ENCODE measurements at regions not wholly inside any gene's neighbourhood (a gene's known extent, or its start where the extent isn't known, plus 50 kb on each side); places are given as distances from the start of the nearest gene placed in this dataset.
"Not testable (repeated sequence)": the region's sequence is repeated elsewhere in the genome, so short reads cannot be mapped to it uniquely, and the experiment has no call there.

GRCh38 chr5:135173662-135174290, 139.7 kb upstream of the PITX1 start:
- Mint-ChIP-seq H3K36me3 (ENCODE audit: low read depth) (no peaks in the 10 kb centered on the region), H3K4me1 (ENCODE audit: low read depth) (no peaks in the 10 kb centered on the region), H3K27me3 (ENCODE audit: low read depth) (peaks cover 24% of the 10 kb centered on the region), H3K27ac (no peak overlapping the region), H3K9me3 (ENCODE audit: insufficient read depth) (no peaks in the 10 kb centered on the region), H3K4me3 (no peak overlapping the region)
- DNase-seq (no peak), ATAC-seq (no peak)
- CTCF ChIA-PET = no interaction called here
- POLR2A ChIA-PET = no interaction called here

- Mint-ChIP-seq H3K27me3 (ENCODE audit: low read depth) (peaks cover 28% of the 10 kb centered on the region), H3K4me1 (ENCODE audit: low read depth) (no peaks in the 10 kb centered on the region), H3K9me3 (ENCODE audit: insufficient read depth) (no peaks in the 10 kb centered on the region), H3K4me3 (no peak overlapping the region), H3K36me3 (ENCODE audit: low read depth) (no peaks in the 10 kb centered on the region), H3K27ac (no peak overlapping the region)
- POLR2A ChIA-PET = no interaction called here
- DNase-seq (no peak), ATAC-seq (no peak)
- CTCF ChIA-PET = no interaction called here
Measured at GRCh38 chr5:135172718-135173117, 138.7 kb upstream of the PITX1 start.

GRCh38 chr5:135171336-135171735, 137.3 kb upstream of the PITX1 start:
- no peaks in the 10 kb centered on the region for H3K36me3 Mint-ChIP-seq (ENCODE audit: low read depth)
- H3K27me3 Mint-ChIP-seq (ENCODE audit: low read depth) = peaks cover 34% of the 10 kb centered on the region
- CTCF ChIA-PET = no interaction called here
- H3K9me3 Mint-ChIP-seq (ENCODE audit: insufficient read depth) = no peaks in the 10 kb centered on the region
- no peak overlapping the region for H3K4me3 Mint-ChIP-seq
- no peak overlapping the region for H3K27ac Mint-ChIP-seq
- no peak for ATAC-seq
- DNase-seq = no peak
- POLR2A ChIA-PET = no interaction called here
- no peaks in the 10 kb centered on the region for H3K4me1 Mint-ChIP-seq (ENCODE audit: low read depth)

GRCh38 chr5:135170500-135170899, 136.5 kb upstream of the PITX1 start:
- ChIA-PET POLR2A (no interaction called here), CTCF (no interaction called here)
- no peaks in the 10 kb centered on the region for H3K9me3 Mint-ChIP-seq (ENCODE audit: insufficient read depth)
- no peaks in the 10 kb centered on the region for H3K4me1 Mint-ChIP-seq (ENCODE audit: low read depth)
- H3K27me3 Mint-ChIP-seq (ENCODE audit: low read depth) = peaks cover 34% of the 10 kb centered on the region
- ATAC-seq = no peak
- H3K36me3 Mint-ChIP-seq (ENCODE audit: low read depth) = no peaks in the 10 kb centered on the region
- H3K27ac Mint-ChIP-seq = no peak overlapping the region
- no peak overlapping the region for H3K4me3 Mint-ChIP-seq
- no peak for DNase-seq

GRCh38 chr5:135169753-135170152, 135.7 kb upstream of the PITX1 start:
- no peak for ATAC-seq
- H3K4me1 Mint-ChIP-seq (ENCODE audit: low read depth) = no peaks in the 10 kb centered on the region
- H3K9me3 Mint-ChIP-seq (ENCODE audit: insufficient read depth) = no peaks in the 10 kb centered on the region
- DNase-seq = no peak
- no peaks in the 10 kb centered on the region for H3K36me3 Mint-ChIP-seq (ENCODE audit: low read depth)
- H3K27me3 Mint-ChIP-seq (ENCODE audit: low read depth) = peaks cover 37% of the 10 kb centered on the region
- ChIA-PET CTCF (no interaction called here), POLR2A (no interaction called here)
- H3K4me3 Mint-ChIP-seq = no peak overlapping the region
- no peak overlapping the region for H3K27ac Mint-ChIP-seq

GRCh38 chr5:135167634-135168033, 133.6 kb upstream of the PITX1 start:
- ChIA-PET POLR2A (no interaction called here), CTCF (interaction anchor here (1.0 kb wide), 1 partner anchor 8 kb away, joined by 3 read pairs; no protein-coding TSS in a partner anchor)
- H3K36me3 Mint-ChIP-seq (ENCODE audit: low read depth) = no peaks in the 10 kb centered on the region
- H3K4me1 Mint-ChIP-seq (ENCODE audit: low read depth) = no peaks in the 10 kb centered on the region
- H3K27ac Mint-ChIP-seq = no peak overlapping the region
- H3K9me3 Mint-ChIP-seq (ENCODE audit: insufficient read depth) = no peaks in the 10 kb centered on the region
- peaks cover 39% of the 10 kb centered on the region for H3K27me3 Mint-ChIP-seq (ENCODE audit: low read depth)
- no peak overlapping the region for H3K4me3 Mint-ChIP-seq
- DNase-seq (no peak), ATAC-seq (no peak)

- H3K4me1 Mint-ChIP-seq (ENCODE audit: low read depth); CTCF ChIA-PET; POLR2A ChIA-PET; ATAC-seq; H3K9me3 Mint-ChIP-seq (ENCODE audit: insufficient read depth); H3K27ac Mint-ChIP-seq; H3K4me3 Mint-ChIP-seq; DNase-seq; H3K36me3 Mint-ChIP-seq (ENCODE audit: low read depth): not testable (repeated sequence)
- H3K27me3 Mint-ChIP-seq (ENCODE audit: low read depth) = peaks cover 32% of the 10 kb centered on the region
Measured at GRCh38 chr5:135164873-135165614, 131.0 kb upstream of the PITX1 start.

GRCh38 chr5:135163964-135164363, 129.9 kb upstream of the PITX1 start:
- ATAC-seq (no peak), DNase-seq (no peak)
- Mint-ChIP-seq H3K27ac (no peak overlapping the region), H3K36me3 (ENCODE audit: low read depth) (no peaks in the 10 kb centered on the region), H3K4me3 (no peak overlapping the region), H3K4me1 (ENCODE audit: low read depth) (no peaks in the 10 kb centered on the region), H3K27me3 (ENCODE audit: low read depth) (peaks cover 39% of the 10 kb centered on the region), H3K9me3 (ENCODE audit: insufficient read depth) (peaks cover 3% of the 10 kb centered on the region)
- CTCF ChIA-PET = no interaction called here
- POLR2A ChIA-PET = no interaction called here

GRCh38 chr5:135163391-135163790, 129.4 kb upstream of the PITX1 start:
- ATAC-seq = no peak
- ChIA-PET POLR2A (no interaction called here), CTCF (no interaction called here)
- Mint-ChIP-seq H3K4me1 (ENCODE audit: low read depth) (no peaks in the 10 kb centered on the region), H3K4me3 (no peak overlapping the region), H3K36me3 (ENCODE audit: low read depth) (no peaks in the 10 kb centered on the region), H3K9me3 (ENCODE audit: insufficient read depth) (peaks cover 9% of the 10 kb centered on the region), H3K27me3 (ENCODE audit: low read depth) (peaks cover 37% of the 10 kb centered on the region), H3K27ac (no peak overlapping the region)
- DNase-seq = no peak

- POLR2A ChIA-PET = no interaction called here
- no peaks in the 10 kb centered on the region for H3K36me3 Mint-ChIP-seq (ENCODE audit: low read depth)
- no peak overlapping the region for H3K4me3 Mint-ChIP-seq
- no peak overlapping the region for H3K27ac Mint-ChIP-seq
- no peaks in the 10 kb centered on the region for H3K4me1 Mint-ChIP-seq (ENCODE audit: low read depth)
- CTCF ChIA-PET = interaction anchor here (1.3 kb wide), 1 partner anchor 29 kb away, joined by 3 read pairs; no protein-coding TSS in a partner anchor
- peaks cover 11% of the 10 kb centered on the region for H3K9me3 Mint-ChIP-seq (ENCODE audit: insufficient read depth)
- ATAC-seq (no peak), DNase-seq (no peak)
- peaks cover 37% of the 10 kb centered on the region for H3K27me3 Mint-ChIP-seq (ENCODE audit: low read depth)
Measured at GRCh38 chr5:135162661-135163265, 128.7 kb upstream of the PITX1 start.

GRCh38 chr5:135161221-135161620, 127.2 kb upstream of the PITX1 start:
- Mint-ChIP-seq H3K36me3 (ENCODE audit: low read depth) (no peaks in the 10 kb centered on the region), H3K4me1 (ENCODE audit: low read depth) (no peaks in the 10 kb centered on the region), H3K27ac (no peak overlapping the region), H3K4me3 (no peak overlapping the region), H3K9me3 (ENCODE audit: insufficient read depth) (peaks cover 11% of the 10 kb centered on the region), H3K27me3 (ENCODE audit: low read depth) (peaks cover 31% of the 10 kb centered on the region)
- POLR2A ChIA-PET = no interaction called here
- no peak for DNase-seq
- CTCF ChIA-PET = no interaction called here
- no peak for ATAC-seq

GRCh38 chr5:135160036-135160675, 126.1 kb upstream of the PITX1 start:
- no peak for ATAC-seq
- Mint-ChIP-seq H3K4me3 (no peak overlapping the region), H3K36me3 (ENCODE audit: low read depth) (no peaks in the 10 kb centered on the region), H3K27me3 (ENCODE audit: low read depth) (peaks cover 30% of the 10 kb centered on the region), H3K4me1 (ENCODE audit: low read depth) (no peaks in the 10 kb centered on the region), H3K27ac (no peak overlapping the region), H3K9me3 (ENCODE audit: insufficient read depth) (peaks cover 11% of the 10 kb centered on the region)
- CTCF ChIA-PET = interaction anchor here (1.1 kb wide), 1 partner anchor 8 kb away, joined by 3 read pairs; no protein-coding TSS in a partner anchor
- POLR2A ChIA-PET = no interaction called here
- DNase-seq = no peak
